Neural progenitor cell (in vitro differentiated cells): ENCODE measurements at regions not wholly inside any gene's neighbourhood (a gene's known extent, or its start where the extent isn't known, plus 50 kb on each side); places are given as distances from the start of the nearest gene placed in this dataset.

ENCODE experiments used
- EZH2 ChIP-seq: fragments of 200-600 bp; sonication (generic); IDR thresholded peaks from 2 replicates; pipeline ENCODE4 v1.6.1; 2017; ENCODE audit warnings: antibody characterized with exemption, mild to moderate bottlenecking, moderate library complexity
- EZH2phosphoT487 ChIP-seq: fragments of 200-600 bp; sonication (generic); IDR thresholded peaks from 2 replicates; pipeline ENCODE4 v1.6.1; 2017; ENCODE audit warnings: antibody characterized with exemption

DNA sequence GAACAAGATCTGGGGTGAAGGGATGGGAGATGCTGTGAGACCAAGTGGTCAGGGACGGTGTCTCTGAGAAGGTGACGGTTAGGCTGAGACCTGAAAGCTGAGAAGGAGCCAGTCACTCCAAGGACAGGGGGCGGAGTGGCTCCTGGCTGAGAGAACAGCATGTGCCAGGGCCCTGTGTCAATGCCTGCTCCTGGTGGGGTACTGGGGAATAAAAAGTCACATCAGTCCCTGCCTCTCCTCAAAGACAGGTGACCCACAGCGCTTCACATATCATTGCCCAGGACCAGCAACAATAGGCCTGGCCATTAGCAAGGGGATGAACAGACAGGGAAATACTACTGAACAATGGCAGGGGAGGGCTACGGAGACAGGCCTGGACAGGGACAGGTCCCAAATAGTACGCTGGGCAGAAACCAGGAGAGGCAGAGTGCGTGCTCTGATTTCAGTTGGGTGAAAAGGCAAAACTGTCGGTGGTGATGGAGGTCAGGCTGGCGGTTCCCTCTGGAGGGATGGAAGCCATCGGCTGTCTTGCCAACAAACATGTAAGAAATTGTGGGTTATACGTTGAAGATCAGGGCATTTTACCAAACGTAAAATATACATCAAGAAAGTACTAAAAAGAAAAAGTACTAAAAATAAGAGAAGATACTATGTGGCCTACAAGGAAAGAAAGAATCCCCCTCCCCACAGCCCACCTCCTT is 64.3 kb downstream of the C9orf50 start:
- no peak for TF ChIP-seq EZH2
- no peak for TF ChIP-seq EZH2phosphoT487
